DND-41 (cell line): ENCODE measurements at regions not wholly inside any gene's neighbourhood (a gene's known extent, or its start where the extent isn't known, plus 50 kb on each side); places are given as distances from the start of the nearest gene placed in this dataset.

Experiments used
- ATAC-seq: fragments of 200-7000 bp; cut with Tn5 transposase; 3 replicates; pipeline ENCODE4 v1.9.1; 2021; ENCODE audit warnings: low read depth; ENCODE audit not compliant: insufficient read depth
- DNase-seq: peaks from one replicate; pipeline ENCODE4 v3.0.0-alpha.2; 2020
- H2AFZ ChIP-seq: 2 replicates; pipeline ENCODE4 v1.6.0; 2012; ENCODE audit warnings: low read depth, low read length
- H3K27ac ChIP-seq: 2 replicates; pipeline ENCODE4 v1.5.1; 2012; ENCODE audit warnings: low read length, inconsistent platforms
- H3K27me3 ChIP-seq: fragments of 200-600 bp; sonication (generic); 2 replicates; pipeline ENCODE4 v1.6.0; 2012; ENCODE audit warnings: low read length, mild to moderate bottlenecking, inconsistent platforms; ENCODE audit not compliant: insufficient read depth, poor library complexity
- H3K36me3 ChIP-seq: 2 replicates; pipeline ENCODE4 v1.5.1; 2012; ENCODE audit warnings: low read length, inconsistent platforms; ENCODE audit not compliant: insufficient read depth
- H3K4me1 ChIP-seq: 2 replicates; pipeline ENCODE4 v1.5.1; 2012; ENCODE audit warnings: mild to moderate bottlenecking, low read length; ENCODE audit not compliant: insufficient read depth
- H3K4me2 ChIP-seq: 2 replicates; pipeline ENCODE4 v1.6.0; 2012; ENCODE audit warnings: mild to moderate bottlenecking, moderate library complexity, low read length, inconsistent platforms; ENCODE audit not compliant: insufficient read depth
- H3K4me3 ChIP-seq, 2 experiments: fragments of 200-600 bp in 1 of 2; shearing (Covaris generic) in 1 of 2; 2 replicates each; pipeline ENCODE4 v1.5.1; 2012 to 2016; ENCODE audit warnings: inconsistent platforms in 2 of 2, low read length in 2 of 2, mild to moderate bottlenecking in 2 of 2, low read depth in 1 of 2, moderate library complexity in 1 of 2
- H3K79me2 ChIP-seq: 2 replicates; pipeline ENCODE4 v1.6.0; 2012; ENCODE audit warnings: low read length, inconsistent platforms; ENCODE audit not compliant: insufficient read depth
- H3K9ac ChIP-seq: 2 replicates; pipeline ENCODE4 v1.6.0; 2012; ENCODE audit warnings: low read depth, mild to moderate bottlenecking, inconsistent platforms, low read length, moderate library complexity
- H3K9me3 ChIP-seq: 2 replicates; pipeline ENCODE4 v1.5.1; 2012; ENCODE audit warnings: low read length, moderate library complexity, mild to moderate bottlenecking, inconsistent platforms; ENCODE audit not compliant: insufficient read depth, severe bottlenecking
- H4K20me1 ChIP-seq: 2 replicates; pipeline ENCODE4 v1.6.0; 2012; ENCODE audit warnings: low read length; ENCODE audit not compliant: insufficient read depth
- CTCF ChIP-seq: IDR thresholded peaks from 2 replicates; pipeline ENCODE4 v1.5.1; 2012; ENCODE audit warnings: borderline replicate concordance, low read length, moderate library complexity, mild to moderate bottlenecking; ENCODE audit not compliant: poor library complexity, severe bottlenecking; ENCODE audit errors: extremely low read depth
- EZH2 ChIP-seq: IDR thresholded peaks from 3 replicates; pipeline ENCODE4 v1.6.1; 2012; ENCODE audit warnings: borderline replicate concordance, low read depth, mild to moderate bottlenecking, moderate library complexity, low read length, inconsistent platforms; ENCODE audit not compliant: severe bottlenecking

GRCh38 chr3:148540851-148541250 lies 156.9 kb upstream of the AGTR1 start:
- no peak overlapping the region for H3K9ac ChIP-seq
- H3K4me3 ChIP-seq: no peak overlapping the region
- no peak for TF ChIP-seq EZH2
- TF ChIP-seq CTCF: no peak
- no peak overlapping the region for H3K27ac ChIP-seq
- no peaks in the 10 kb centered on the region for H3K79me2 ChIP-seq
- H2AFZ ChIP-seq: no peak overlapping the region
- H3K9me3 ChIP-seq: no peaks in the 10 kb centered on the region
- DNase-seq (no peak), ATAC-seq (no peak)
- H4K20me1 ChIP-seq: no peaks in the 10 kb centered on the region
- H3K4me2 ChIP-seq: no peak overlapping the region
- H3K4me1 ChIP-seq: no peaks in the 10 kb centered on the region
- no peaks in the 10 kb centered on the region for H3K27me3 ChIP-seq
- no peaks in the 10 kb centered on the region for H3K36me3 ChIP-seq

GRCh38 chr3:148546959-148547358 lies 150.7 kb upstream of the AGTR1 start:
- Histone ChIP-seq H3K79me2 (no peaks in the 10 kb centered on the region), H3K27me3 (no peaks in the 10 kb centered on the region), H3K4me1 (no peaks in the 10 kb centered on the region), H2AFZ (no peak overlapping the region), H4K20me1 (no peaks in the 10 kb centered on the region), H3K9ac (no peak overlapping the region), H3K9me3 (no peaks in the 10 kb centered on the region), H3K36me3 (no peaks in the 10 kb centered on the region), H3K4me2 (no peak overlapping the region), H3K4me3 (no peak overlapping the region), H3K27ac (no peak overlapping the region)
- ATAC-seq (no peak), DNase-seq (no peak)
- TF ChIP-seq EZH2 (no peak), CTCF (no peak)

GRCh38 chr3:148551767-148552260 lies 145.9 kb upstream of the AGTR1 start:
- no peak overlapping the region for H3K4me3 ChIP-seq
- no peaks in the 10 kb centered on the region for H3K27me3 ChIP-seq
- no peak for ATAC-seq
- H4K20me1 ChIP-seq: no peaks in the 10 kb centered on the region
- H3K9ac ChIP-seq: no peak overlapping the region
- DNase-seq: no peak
- no peak overlapping the region for H3K4me2 ChIP-seq
- H3K9me3 ChIP-seq: no peaks in the 10 kb centered on the region
- no peaks in the 10 kb centered on the region for H3K36me3 ChIP-seq
- H3K27ac ChIP-seq: no peak overlapping the region
- TF ChIP-seq CTCF: no peak
- no peak for TF ChIP-seq EZH2
- no peak overlapping the region for H2AFZ ChIP-seq
- H3K79me2 ChIP-seq: no peaks in the 10 kb centered on the region
- no peaks in the 10 kb centered on the region for H3K4me1 ChIP-seq

- Histone ChIP-seq H3K9me3 (no peaks in the 10 kb centered on the region), H3K27ac (no peak overlapping the region), H3K4me1 (no peaks in the 10 kb centered on the region), H4K20me1 (no peaks in the 10 kb centered on the region), H3K79me2 (no peaks in the 10 kb centered on the region), H2AFZ (no peak overlapping the region), H3K9ac (no peak overlapping the region), H3K4me2 (no peak overlapping the region), H3K36me3 (no peaks in the 10 kb centered on the region), H3K27me3 (no peaks in the 10 kb centered on the region), H3K4me3 (no peak overlapping the region)
- TF ChIP-seq EZH2: no peak
- ATAC-seq (no peak), DNase-seq (no peak)
These were observed 143.3 kb upstream of the AGTR1 start for GRCh38 chr3:148554367-148554766.
